Activated CD8-positive, alpha-beta memory T cell treated with anti-CD3 and anti-CD28 coated beads, Interleukin-2, amount 50 U/mL, for 4 hours (primary cell): ENCODE measurements at regions not wholly inside any gene's neighbourhood (a gene's known extent, or its start where the extent isn't known, plus 50 kb on each side); places are given as distances from the start of the nearest gene placed in this dataset.
"Not testable (repeated sequence)": the region's sequence is repeated elsewhere in the genome, so short reads cannot be mapped to it uniquely, and the experiment has no call there.

Experiments used
- DNase-seq: peaks from one replicate; pipeline ENCODE4 v3.0.0-alpha.2; 2020

GRCh38 chr16:18148132-18148531 lies 188.4 kb downstream of the NPIPA8 start:
- DNase-seq: not testable (repeated sequence)

GRCh38 chr16:18146601-18147142 lies 189.9 kb downstream of the NPIPA8 start:
- not testable (repeated sequence) for DNase-seq

- not testable (repeated sequence) for DNase-seq
Measured at GRCh38 chr16:18142066-18142465, 194.5 kb downstream of the NPIPA8 start.

GRCh38 chr16:18136288-18136687 lies 200.2 kb downstream of the NPIPA8 start:
- DNase-seq: not testable (repeated sequence)

- DNase-seq: not testable (repeated sequence)
Measured at GRCh38 chr16:18135024-18135423, 201.5 kb downstream of the NPIPA8 start.

GRCh38 chr16:18131587-18131986 lies 204.9 kb downstream of the NPIPA8 start:
- not testable (repeated sequence) for DNase-seq

- not testable (repeated sequence) for DNase-seq
Measured at GRCh38 chr16:18130478-18131120, 205.9 kb downstream of the NPIPA8 start.

GRCh38 chr16:18127033-18127432 lies 209.5 kb downstream of the NPIPA8 start:
- DNase-seq: not testable (repeated sequence)

GRCh38 chr16:18119092-18119491 lies 217.4 kb downstream of the NPIPA8 start:
- DNase-seq: not testable (repeated sequence)

GRCh38 chr16:18118684-18119083 lies 217.9 kb downstream of the NPIPA8 start:
- not testable (repeated sequence) for DNase-seq

- DNase-seq: not testable (repeated sequence)
Measured at GRCh38 chr16:18118071-18118470, 218.5 kb downstream of the NPIPA8 start.

- DNase-seq: not testable (repeated sequence)
Measured at GRCh38 chr16:18104412-18104811, 232.1 kb downstream of the NPIPA8 start.

GRCh38 chr16:18101077-18101476 lies 235.5 kb downstream of the NPIPA8 start:
- DNase-seq: not testable (repeated sequence)

- DNase-seq: not testable (repeated sequence)
Measured at GRCh38 chr16:18092605-18093004, 243.9 kb downstream of the NPIPA8 start.

GRCh38 chr16:18080658-18081363 lies 255.7 kb downstream of the NPIPA8 start:
- not testable (repeated sequence) for DNase-seq

- not testable (repeated sequence) for DNase-seq
Measured at GRCh38 chr16:18077910-18078309, 258.6 kb downstream of the NPIPA8 start.

- no peak for DNase-seq
Measured at GRCh38 chr16:18072161-18072560, 264.4 kb downstream of the NPIPA8 start.

- no peak for DNase-seq
Measured at GRCh38 chr16:18069683-18070082, 266.9 kb downstream of the NPIPA8 start.

- no peak for DNase-seq
Measured at GRCh38 chr16:18068477-18068876, 268.1 kb downstream of the NPIPA8 start.

- no peak for DNase-seq
Measured at GRCh38 chr16:18062713-18063112, 273.8 kb downstream of the NPIPA8 start.

- DNase-seq: no peak
Measured at GRCh38 chr16:18060351-18060750, 276.2 kb downstream of the NPIPA8 start.

GRCh38 chr16:18059577-18059976 lies 277.0 kb downstream of the NPIPA8 start:
- DNase-seq: no peak

GRCh38 chr16:18059089-18059488 lies 277.4 kb downstream of the NPIPA8 start:
- no peak for DNase-seq

- no peak for DNase-seq
Measured at GRCh38 chr16:18055411-18055916, 281.1 kb downstream of the NPIPA8 start.
